GM18858 (cell line): ENCODE measurements at regions not wholly inside any gene's neighbourhood (a gene's known extent, or its start where the extent isn't known, plus 50 kb on each side); places are given as distances from the start of the nearest gene placed in this dataset.

Experiments
- ATAC-seq: cut with Tn5 transposase; IDR thresholded peaks from one replicate; pipeline ENCODE4 v1.9.1; 2021; ENCODE audit not compliant: unreplicated experiment

GRCh38 chr15:70217226-70218160 lies 119.8 kb upstream of the TLE3 start:
- no peak for ATAC-seq

GRCh38 chr15:70215951-70216350 lies 118.2 kb upstream of the TLE3 start:
- no peak for ATAC-seq

GRCh38 chr15:70214941-70215635 lies 117.4 kb upstream of the TLE3 start:
- no peak for ATAC-seq

GRCh38 chr15:70214276-70214675 lies 116.6 kb upstream of the TLE3 start:
- no peak for ATAC-seq

GRCh38 chr15:70213794-70214193 lies 116.1 kb upstream of the TLE3 start:
- ATAC-seq: no peak

- ATAC-seq: no peak
Measured at GRCh38 chr15:70212963-70213315, 115.2 kb upstream of the TLE3 start.

GRCh38 chr15:70212286-70212962 lies 114.7 kb upstream of the TLE3 start:
- ATAC-seq: no peak

GRCh38 chr15:70210528-70210927 lies 112.8 kb upstream of the TLE3 start:
- no peak for ATAC-seq

- ATAC-seq: no peak
Measured at GRCh38 chr15:70210076-70210475, 112.4 kb upstream of the TLE3 start.

- ATAC-seq: no peak
Measured at GRCh38 chr15:70209499-70209898, 111.8 kb upstream of the TLE3 start.

GRCh38 chr15:70208332-70208731 lies 110.6 kb upstream of the TLE3 start:
- ATAC-seq: no peak

GRCh38 chr15:70206668-70207067 lies 109.0 kb upstream of the TLE3 start:
- no peak for ATAC-seq

GRCh38 chr15:70204652-70205051 lies 106.9 kb upstream of the TLE3 start:
- ATAC-seq: no peak

- no peak for ATAC-seq
Measured at GRCh38 chr15:70203981-70204560, 106.4 kb upstream of the TLE3 start.

- ATAC-seq: no peak
Measured at GRCh38 chr15:70202756-70203155, 105.0 kb upstream of the TLE3 start.

GRCh38 chr15:70201425-70201775 lies 103.7 kb upstream of the TLE3 start:
- no peak for ATAC-seq

GRCh38 chr15:70200511-70201424 lies 103.1 kb upstream of the TLE3 start:
- ATAC-seq: no peak

GRCh38 chr15:70199540-70200410 lies 102.1 kb upstream of the TLE3 start:
- ATAC-seq: no peak

GRCh38 chr15:70199124-70199482 lies 101.4 kb upstream of the TLE3 start:
- no peak for ATAC-seq
